ENCODE measurements at regions not wholly inside any gene's neighbourhood (a gene's known extent, or its start where the extent isn't known, plus 50 kb on each side); places are given as distances from the start of the nearest gene placed in this dataset.
"Not testable (repeated sequence)": the region's sequence is repeated elsewhere in the genome, so short reads cannot be mapped to it uniquely, and the experiment has no call there.

GRCh38 chrX:74251006-74251930 lies 52.7 kb upstream of the ZCCHC13 start:
- DNase-seq (ENCODE audit: low read depth), result peak; percentile 48

GRCh38 chrX:74250574-74250973 lies 53.4 kb upstream of the ZCCHC13 start:
- no peak for DNase-seq (ENCODE audit: low read depth)

GRCh38 chrX:74249963-74250362 lies 54.0 kb upstream of the ZCCHC13 start:
- no peak for DNase-seq (ENCODE audit: low read depth)

GRCh38 chrX:74248889-74249288 lies 55.1 kb upstream of the ZCCHC13 start:
- DNase-seq (ENCODE audit: low read depth), result no peak

GRCh38 chrX:74246524-74246923 lies 57.5 kb upstream of the ZCCHC13 start:
- DNase-seq (ENCODE audit: low read depth), result no peak

GRCh38 chrX:74242484-74243138 lies 61.4 kb upstream of the ZCCHC13 start:
- no peak for DNase-seq (ENCODE audit: low read depth)

GRCh38 chrX:74242050-74242449 lies 61.9 kb upstream of the ZCCHC13 start:
- DNase-seq (ENCODE audit: low read depth), result no peak

- DNase-seq (ENCODE audit: low read depth), result no peak
Observed at GRCh38 chrX:74238771-74239170, 65.2 kb upstream of the ZCCHC13 start.

- no peak for DNase-seq (ENCODE audit: low read depth)
Observed at GRCh38 chrX:74234818-74235217, 69.2 kb upstream of the ZCCHC13 start.

- no peak for DNase-seq (ENCODE audit: low read depth)
Observed at GRCh38 chrX:74232859-74233258, 71.1 kb upstream of the ZCCHC13 start.

- DNase-seq (ENCODE audit: low read depth), result no peak
Observed at GRCh38 chrX:74231625-74232024, 72.4 kb upstream of the ZCCHC13 start.

GRCh38 chrX:74230094-74230493 lies 73.9 kb upstream of the ZCCHC13 start:
- no peak for DNase-seq (ENCODE audit: low read depth)

GRCh38 chrX:74225111-74225510 lies 78.9 kb upstream of the ZCCHC13 start:
- no peak for DNase-seq (ENCODE audit: low read depth)

- no peak for DNase-seq (ENCODE audit: low read depth)
Observed at GRCh38 chrX:74220277-74220676, 83.7 kb upstream of the ZCCHC13 start.

- DNase-seq (ENCODE audit: low read depth), result no peak
Observed at GRCh38 chrX:74218895-74219294, 85.1 kb upstream of the ZCCHC13 start.

GRCh38 chrX:74216421-74216820 lies 87.6 kb upstream of the ZCCHC13 start:
- DNase-seq (ENCODE audit: low read depth), result no peak

GRCh38 chrX:74211911-74212310 lies 92.1 kb upstream of the ZCCHC13 start:
- no peak for DNase-seq (ENCODE audit: low read depth)

- DNase-seq (ENCODE audit: low read depth), result no peak
Observed at GRCh38 chrX:74207539-74207938, 96.4 kb upstream of the ZCCHC13 start.

GRCh38 chrX:74195605-74196004 lies 108.4 kb upstream of the ZCCHC13 start:
- DNase-seq (ENCODE audit: low read depth), result no peak

GRCh38 chrX:74195120-74195519 lies 108.9 kb upstream of the ZCCHC13 start:
- DNase-seq (ENCODE audit: low read depth), result no peak

GRCh38 chrX:74187211-74187610 lies 116.8 kb upstream of the ZCCHC13 start:
- DNase-seq (ENCODE audit: low read depth), result no peak

- not testable (repeated sequence) for DNase-seq (ENCODE audit: low read depth)
Observed at GRCh38 chrX:74183047-74183446, 120.9 kb upstream of the ZCCHC13 start.

GRCh38 chrX:74181976-74182375 lies 122.0 kb upstream of the ZCCHC13 start:
- DNase-seq (ENCODE audit: low read depth), result not testable (repeated sequence)

Measured in fibroblast of the conjunctiva (primary cell).